Epithelial cell of esophagus (primary cell): ENCODE measurements at regions not wholly inside any gene's neighbourhood (a gene's known extent, or its start where the extent isn't known, plus 50 kb on each side); places are given as distances from the start of the nearest gene placed in this dataset.

Experiments used
- DNase-seq: peaks from one replicate; pipeline ENCODE4 v3.0.0; 2010; ENCODE audit warnings: low read depth
- H3K4me3 ChIP-seq: 2 replicates; pipeline ENCODE4 v1.5.1; 2011; ENCODE audit warnings: mild to moderate bottlenecking, low read length, control low read depth
- CTCF ChIP-seq: IDR thresholded peaks from 2 replicates; pipeline ENCODE4 v1.5.1; 2011; ENCODE audit warnings: low read depth, mild to moderate bottlenecking, low read length, control low read depth, inconsistent platforms; ENCODE audit not compliant: insufficient read depth; ENCODE audit errors: missing control alignments

- DNase-seq: no peak
- no peak overlapping the region for H3K4me3 ChIP-seq
- no peak for TF ChIP-seq CTCF
These were observed 84.5 kb downstream of the ADRA2A start for GRCh38 chr10:111161109-111161874.

GRCh38 chr10:111171183-111171582, 94.4 kb downstream of the ADRA2A start:
- no peak for DNase-seq
- TF ChIP-seq CTCF: no peak
- H3K4me3 ChIP-seq: no peak overlapping the region

- H3K4me3 ChIP-seq: no peak overlapping the region
- TF ChIP-seq CTCF: no peak
- DNase-seq: no peak
These were observed 99.0 kb downstream of the ADRA2A start for GRCh38 chr10:111175787-111176186.

- no peak for TF ChIP-seq CTCF
These were observed 100.5 kb downstream of the ADRA2A start for GRCh38 chr10:111177379-111177778.

GRCh38 chr10:111179514-111179913, 102.7 kb downstream of the ADRA2A start:
- no peak overlapping the region for H3K4me3 ChIP-seq
- no peak for TF ChIP-seq CTCF
- DNase-seq: no peak

More at GRCh38 chr10:111177379-111177778, 100.5 kb downstream of the ADRA2A start:
- DNase-seq: no peak
- no peak overlapping the region for H3K4me3 ChIP-seq

GRCh38 chr10:111186358-111186757, 109.5 kb downstream of the ADRA2A start:
- no peak for TF ChIP-seq CTCF
- DNase-seq: no peak
- no peak overlapping the region for H3K4me3 ChIP-seq

GRCh38 chr10:111187096-111187495, 110.3 kb downstream of the ADRA2A start:
- TF ChIP-seq CTCF: no peak
- no peak for DNase-seq
- H3K4me3 ChIP-seq: no peak overlapping the region
